ENCODE measurements at regions not wholly inside any gene's neighbourhood (a gene's known extent, or its start where the extent isn't known, plus 50 kb on each side); places are given as distances from the start of the nearest gene placed in this dataset.

- Histone ChIP-seq H3K36me3 (no peaks in the 10 kb centered on the region), H3K4me3 (no peak overlapping the region), H3K9ac (ENCODE audit: low read depth in 2 of 2, low read length in 2 of 2) (no peak overlapping the region), H3K27me3 (no peaks in the 10 kb centered on the region), H3K4me1 (no peaks in the 10 kb centered on the region), H3K27ac (no peak overlapping the region), H3K9me3 (no peaks in the 10 kb centered on the region)
- intact Hi-C loops (cut with DNase I), result loop anchor here (5.0 kb wide), 1 partner anchor 98 kb away; no protein-coding TSS in a partner anchor
- peak; percentile 63 for DNase-seq
- TF ChIP-seq CTCF (IDR thresholded peaks at IDR 0.05), result peak; percentile 75
Observed at GRCh38 chr7:35519971-35520809, 174.7 kb downstream of the HERPUD2 start.

- intact Hi-C loops (cut with DNase I), result loop anchor here (5.0 kb wide), 1 partner anchor 96 kb away; no protein-coding TSS in a partner anchor
- no peak overlapping the region for H3K9ac ChIP-seq (ENCODE audit: low read depth in 2 of 2, low read length in 2 of 2)
- no peaks in the 10 kb centered on the region for H3K27me3 ChIP-seq
- TF ChIP-seq CTCF (IDR thresholded peaks at IDR 0.05), result no peak
- H3K4me1 ChIP-seq, result no peaks in the 10 kb centered on the region
- H3K36me3 ChIP-seq, result no peaks in the 10 kb centered on the region
- H3K27ac ChIP-seq, result no peak overlapping the region
- no peaks in the 10 kb centered on the region for H3K9me3 ChIP-seq
- DNase-seq, result no peak
- no peak overlapping the region for H3K4me3 ChIP-seq
Observed at GRCh38 chr7:35518767-35519166, 176.2 kb downstream of the HERPUD2 start.

- Histone ChIP-seq H3K36me3 (no peaks in the 10 kb centered on the region), H3K27me3 (no peaks in the 10 kb centered on the region), H3K9ac (ENCODE audit: low read depth in 2 of 2, low read length in 2 of 2) (no peak overlapping the region), H3K4me3 (no peak overlapping the region), H3K9me3 (no peaks in the 10 kb centered on the region), H3K4me1 (no peaks in the 10 kb centered on the region), H3K27ac (no peak overlapping the region)
- intact Hi-C loops (cut with DNase I), result loop anchor here (5.0 kb wide), 1 partner anchor 94 kb away; no protein-coding TSS in a partner anchor
- no peak for DNase-seq
- no peak for TF ChIP-seq CTCF (IDR thresholded peaks at IDR 0.05)
Observed at GRCh38 chr7:35516498-35516897, 178.4 kb downstream of the HERPUD2 start.

- Histone ChIP-seq H3K36me3 (no peaks in the 10 kb centered on the region), H3K9me3 (no peaks in the 10 kb centered on the region), H3K27ac (no peak overlapping the region), H3K27me3 (no peaks in the 10 kb centered on the region), H3K9ac (ENCODE audit: low read depth in 2 of 2, low read length in 2 of 2) (no peak overlapping the region), H3K4me3 (no peak overlapping the region), H3K4me1 (no peaks in the 10 kb centered on the region)
- intact Hi-C loops (cut with DNase I), result no loop called here
- no peak for DNase-seq
- TF ChIP-seq CTCF (IDR thresholded peaks at IDR 0.05), result no peak
Observed at GRCh38 chr7:35513828-35514227, 181.1 kb downstream of the HERPUD2 start.

GRCh38 chr7:35513195-35513594 is 181.7 kb downstream of the HERPUD2 start:
- DNase-seq, result no peak
- Histone ChIP-seq H3K27me3 (no peaks in the 10 kb centered on the region), H3K27ac (no peak overlapping the region), H3K9me3 (no peaks in the 10 kb centered on the region), H3K9ac (ENCODE audit: low read depth in 2 of 2, low read length in 2 of 2) (no peak overlapping the region), H3K4me1 (no peaks in the 10 kb centered on the region), H3K4me3 (no peak overlapping the region), H3K36me3 (no peaks in the 10 kb centered on the region)
- no peak for TF ChIP-seq CTCF (IDR thresholded peaks at IDR 0.05)
- intact Hi-C loops (cut with DNase I), result no loop called here

Measured in colonic mucosa (tissue), 4 donors.